HepG2 (cell line): ENCODE measurements at regions not wholly inside any gene's neighbourhood (a gene's known extent, or its start where the extent isn't known, plus 50 kb on each side); places are given as distances from the start of the nearest gene placed in this dataset.
"Not testable (repeated sequence)": the region's sequence is repeated elsewhere in the genome, so short reads cannot be mapped to it uniquely, and the experiment has no call there.

Experiments used
- ATAC-seq: fragments of 200-7000 bp; cut with Tn5 transposase; 3 replicates; pipeline ENCODE4 v1.9.1; 2020; ENCODE audit warnings: mild to moderate bottlenecking, moderate library complexity
- BruUV-seq: library from RNA; stranded (reverse); fragments of 400-500 nt; replicated peaks from 2 replicates; lab custom pipeline; 2021; lab: Mats Ljungman, UMichigan
- CTCF ChIA-PET: fragments of 300-600 bp; formaldehyde crosslinking; extraction: SDS; loops from one replicate; lab custom pipeline; 2021; ENCODE audit warnings: low total read pairs, inconsistent platforms, low intra/inter-chr PET ratio; lab: Yijun Ruan, JAX
- POLR2A ChIA-PET: fragments of 350-600 bp; sonication (Branson Sonifier 250); formaldehyde crosslinking; loops from one replicate; lab custom pipeline; 2020; ENCODE audit warnings: antibody characterized with exemption, inconsistent platforms; lab: Yijun Ruan, JAX
- DNase-seq: peaks from one replicate; pipeline ENCODE4 v3.0.0-alpha.2; 2015; ENCODE audit warnings: low spot score
- FAIRE-seq: peaks from 3 replicates; lab custom pipeline; 2011; peaks lifted over from hg19 to GRCh38; lab: Jason Lieb, UNC
- H2AFZ ChIP-seq: one replicate; pipeline ENCODE4 v1.6.1; 2011; ENCODE audit warnings: low read length, inconsistent platforms
- H3K27ac ChIP-seq: fragments of 300-600 bp; 3 replicates; pipeline ENCODE4 v1.8.0; 2011; ENCODE audit warnings: mixed run types, mild to moderate bottlenecking, mixed read lengths, low read length, inconsistent platforms; ENCODE audit not compliant: insufficient read depth; ENCODE audit errors: extremely low read length
- H3K27me3 ChIP-seq, 2 experiments: fragments of 200-600 bp in 1 of 2; 2 replicates in 1 of 2; 3 replicates in 1 of 2; pipeline versions ENCODE4 v1.6.0 to v1.8.0; 2011; ENCODE audit warnings: low read length in 2 of 2, mild to moderate bottlenecking in 2 of 2, moderate library complexity in 2 of 2, inconsistent platforms in 1 of 2; ENCODE audit not compliant: insufficient read depth in 2 of 2, control insufficient read depth in 1 of 2
- H3K36me3 ChIP-seq, 2 experiments: fragments of 200-600 bp in 1 of 2; replicated peaks in 1 of 2; 2 replicates in 1 of 2; 3 replicates in 1 of 2; pipeline versions ENCODE4 v1.5.1 to v1.8.0; 2011; ENCODE audit warnings: low read length in 2 of 2, inconsistent platforms in 1 of 2; ENCODE audit not compliant: insufficient read depth in 2 of 2, control insufficient read depth in 1 of 2
- H3K4me1 ChIP-seq: 2 replicates; pipeline ENCODE4 v1.5.1; 2012; ENCODE audit warnings: low read length, inconsistent platforms; ENCODE audit not compliant: insufficient read depth
- H3K4me2 ChIP-seq: 2 replicates; pipeline ENCODE4 v1.6.0; 2011; ENCODE audit warnings: low read depth, low read length, inconsistent platforms
- H3K4me3 ChIP-seq, 3 experiments: fragments of 200-600 bp in 1 of 3; sonication (generic), shearing (Covaris generic) in 1 of 3; replicated peaks in 1 of 3; 2 replicates each; pipeline ENCODE4 v1.5.1; 2011 to 2016; ENCODE audit warnings: low read length in 3 of 3, inconsistent platforms in 2 of 3, low read depth in 2 of 3, mild to moderate bottlenecking in 2 of 3, control low read depth in 1 of 3, mixed read lengths in 1 of 3; ENCODE audit not compliant: insufficient read depth in 1 of 3
- H3K79me2 ChIP-seq: one replicate; pipeline ENCODE4 v1.6.1; 2011; ENCODE audit warnings: low read length, inconsistent platforms; ENCODE audit not compliant: insufficient read depth
- H3K9ac ChIP-seq: 2 replicates; pipeline ENCODE4 v1.6.0; 2011; ENCODE audit warnings: mild to moderate bottlenecking, low read depth, low read length, inconsistent platforms; ENCODE audit not compliant: insufficient read depth
- H3K9me3 ChIP-seq: 2 replicates; pipeline ENCODE4 v1.5.1; 2012; ENCODE audit warnings: mild to moderate bottlenecking, low read length
- H4K20me1 ChIP-seq: 2 replicates; pipeline ENCODE4 v1.6.0; 2011; ENCODE audit warnings: inconsistent platforms, mild to moderate bottlenecking, low read length, moderate library complexity; ENCODE audit not compliant: insufficient read depth
- TFE3 ChIP-seq: IDR thresholded peaks from 2 replicates; pipeline ENCODE4 v1.6.1; 2016
- ZNF513 ChIP-seq: sonication (generic); formaldehyde crosslinking; conservative IDR thresholded peaks from 2 replicates; pipeline ENCODE4 v1.5.0; 2020; ENCODE audit warnings: missing genetic modification reagents
- WGBS: methylation state at CpG from one replicate; pipeline ENCODE4 v1.1.6; 2017; ENCODE audit warnings: low lambda C conversion rate; 5-methylcytosine and 5-hydroxymethylcytosine counted together
- in situ Hi-C: cut with HindIII; loops from 2 replicates; pipeline ENCODE4 v1.10.0; 2017; ENCODE audit warnings: low pct_unique_long_range_greater_than_20kb; ENCODE audit not compliant: extremely low pct_ligation_motif_present
- intact Hi-C: fragments of 100-400 bp; cut with micrococcal nuclease; formaldehyde crosslinking; loops from one replicate; pipeline ENCODE4 v1.10.0; 2022; ENCODE audit not compliant: unreplicated experiment

GRCh38 chr3:190934616-190935015, 72.1 kb upstream of the GMNC start:
- FAIRE-seq, BruUV-seq, CTCF ChIA-PET, H3K9me3 ChIP-seq, H3K4me3 ChIP-seq, H3K4me1 ChIP-seq, H3K9ac ChIP-seq, H3K36me3 ChIP-seq, in situ Hi-C loops, H2AFZ ChIP-seq, intact Hi-C loops, H3K27me3 ChIP-seq, DNase-seq, POLR2A ChIA-PET, H3K4me2 ChIP-seq, H3K27ac ChIP-seq, H4K20me1 ChIP-seq, H3K79me2 ChIP-seq, ATAC-seq: not testable (repeated sequence)
- 93% methylated on average over 3 of the region's 9 CpGs for WGBS

GRCh38 chr3:190926619-190927018, 64.1 kb upstream of the GMNC start:
- DNase-seq (no peak), FAIRE-seq (no peak), ATAC-seq (no peak)
- WGBS, result 10% methylated on average over 2 of the region's 3 CpGs
- CTCF ChIA-PET, result no interaction called here
- no peaks in the 10 kb centered on the region for H4K20me1 ChIP-seq
- H3K4me3 ChIP-seq, result no peak overlapping the region
- no peak overlapping the region for H3K27ac ChIP-seq
- no peak overlapping the region for H3K9ac ChIP-seq
- no peak overlapping the region for H2AFZ ChIP-seq
- no peak overlapping the region for H3K4me2 ChIP-seq
- H3K79me2 ChIP-seq, result no peaks in the 10 kb centered on the region
- intact Hi-C loops (no loop called here), in situ Hi-C loops (no loop called here)
- TF ChIP-seq TFE3 (CRISPR knock-in tag), result no peak
- no peak for TF ChIP-seq ZNF513 (CRISPR knock-in tag)
- POLR2A ChIA-PET, result no interaction called here
- no peaks in the 10 kb centered on the region for H3K36me3 ChIP-seq
- no peaks in the 10 kb centered on the region for H3K27me3 ChIP-seq
- no peaks in the 10 kb centered on the region for H3K4me1 ChIP-seq
- H3K9me3 ChIP-seq, result no peaks in the 10 kb centered on the region
- no TSS peak for BruUV-seq
